Head of caudate nucleus (tissue), 42 donors: ENCODE measurements at regions not wholly inside any gene's neighbourhood (a gene's known extent, or its start where the extent isn't known, plus 50 kb on each side); places are given as distances from the start of the nearest gene placed in this dataset.
"Not testable (repeated sequence)": the region's sequence is repeated elsewhere in the genome, so short reads cannot be mapped to it uniquely, and the experiment has no call there.

Source experiments
- DNase-seq, 42 donors: peaks; one replicate each; pipeline versions ENCODE4 v3.0.0 to v3.0.0-alpha.2; 2020 to 2021; ENCODE audit warnings: mixed read lengths in 7 of 42
- intact Hi-C: fragments of 100-400 bp; cut with DNase I; formaldehyde crosslinking; loops from one replicate; pipeline ENCODE4 v1.15.0; 2022

DNA sequence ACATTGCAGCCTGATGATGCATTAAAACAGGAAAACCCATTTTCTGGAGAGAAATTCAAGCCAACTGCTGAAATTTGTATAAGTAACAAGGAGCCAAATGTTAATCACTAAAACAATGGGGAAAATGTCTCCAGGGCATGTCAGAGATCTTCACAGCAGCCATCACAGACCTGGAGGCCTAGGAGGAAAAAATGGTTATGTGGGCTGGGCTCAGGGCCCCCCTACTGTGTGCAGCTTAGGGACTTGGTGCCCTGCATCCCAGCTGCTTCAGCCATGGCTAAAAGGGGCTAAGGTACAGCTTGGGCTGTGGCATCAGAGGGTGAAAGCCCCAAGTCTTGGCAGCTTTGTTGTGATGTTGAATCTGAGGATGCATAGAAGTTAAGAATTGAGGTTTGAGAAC is 479.8 kb downstream of the BCKDHB start:
- no peak for DNase-seq
- intact Hi-C loops = no loop called here

DNA sequence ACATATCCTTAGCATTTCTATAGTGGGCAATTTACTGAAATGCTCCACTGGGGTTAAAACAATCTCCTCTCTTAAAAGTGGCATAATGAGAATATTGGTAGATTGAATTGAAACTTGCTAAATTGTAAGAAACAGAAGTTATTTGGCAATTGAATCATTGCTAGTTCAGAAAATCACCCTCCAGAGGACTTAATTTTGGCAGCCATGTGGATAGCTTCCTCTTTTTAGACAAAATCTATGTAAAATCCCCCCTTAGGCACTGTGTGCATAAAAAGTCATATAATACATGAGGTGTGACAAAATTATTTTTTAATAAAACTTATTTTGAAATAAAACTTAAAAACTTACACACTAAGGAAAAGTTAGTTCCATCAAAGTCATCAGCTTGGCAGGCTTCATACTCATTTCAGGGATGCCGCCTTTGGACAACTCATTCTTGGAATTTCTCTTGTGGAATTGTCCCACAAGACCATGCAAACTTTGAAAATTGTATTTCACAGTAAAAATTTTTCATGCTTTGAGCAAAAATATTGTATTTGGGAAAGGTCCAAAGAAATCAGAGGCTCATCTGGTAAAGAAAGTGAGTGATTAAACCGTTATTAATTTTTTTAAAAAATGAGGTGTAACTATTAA is 473.0 kb downstream of the BCKDHB start:
- intact Hi-C loops = no loop called here
- no peak for DNase-seq

DNA sequence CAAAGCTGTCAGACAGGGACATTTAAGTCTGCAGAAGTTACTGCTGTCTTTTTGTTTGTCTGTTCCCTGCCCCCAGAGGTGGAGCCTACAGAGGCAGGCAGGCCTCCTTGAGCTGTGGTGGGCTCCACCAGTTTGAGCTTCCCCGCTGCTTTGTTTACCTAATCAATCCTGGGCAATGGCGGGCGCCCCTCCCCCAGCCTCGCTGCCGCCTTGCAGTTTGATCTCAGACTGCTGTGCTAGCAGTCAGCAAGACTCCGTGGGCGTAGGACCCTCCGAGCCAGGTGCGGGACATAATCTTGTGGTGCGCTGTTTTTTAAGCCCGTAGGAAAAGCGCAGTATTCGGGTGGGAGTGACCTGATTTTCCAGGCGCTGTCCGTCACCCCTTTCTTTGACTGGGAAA is 466.8 kb downstream of the BCKDHB start:
- DNase-seq, intact Hi-C loops: not testable (repeated sequence)

DNA sequence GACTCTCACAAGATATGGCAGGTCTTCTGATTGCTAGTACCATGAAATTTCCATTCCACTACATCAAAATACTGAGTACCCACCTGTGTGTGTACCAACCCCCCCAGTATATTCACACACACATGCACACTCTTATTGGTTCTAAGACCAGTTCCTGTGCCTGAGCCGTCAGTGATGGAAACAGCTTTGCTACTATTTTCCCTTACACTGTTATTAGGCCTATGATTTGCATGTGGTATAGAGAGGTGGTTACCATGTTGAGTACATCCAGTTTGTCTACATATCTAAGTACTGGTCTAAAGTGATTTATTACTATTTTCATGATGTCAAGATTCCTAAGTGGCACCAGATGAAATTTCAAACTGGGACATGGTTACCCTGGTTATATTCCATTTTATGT is 459.9 kb downstream of the BCKDHB start:
- DNase-seq = no peak
- intact Hi-C loops = no loop called here

DNA sequence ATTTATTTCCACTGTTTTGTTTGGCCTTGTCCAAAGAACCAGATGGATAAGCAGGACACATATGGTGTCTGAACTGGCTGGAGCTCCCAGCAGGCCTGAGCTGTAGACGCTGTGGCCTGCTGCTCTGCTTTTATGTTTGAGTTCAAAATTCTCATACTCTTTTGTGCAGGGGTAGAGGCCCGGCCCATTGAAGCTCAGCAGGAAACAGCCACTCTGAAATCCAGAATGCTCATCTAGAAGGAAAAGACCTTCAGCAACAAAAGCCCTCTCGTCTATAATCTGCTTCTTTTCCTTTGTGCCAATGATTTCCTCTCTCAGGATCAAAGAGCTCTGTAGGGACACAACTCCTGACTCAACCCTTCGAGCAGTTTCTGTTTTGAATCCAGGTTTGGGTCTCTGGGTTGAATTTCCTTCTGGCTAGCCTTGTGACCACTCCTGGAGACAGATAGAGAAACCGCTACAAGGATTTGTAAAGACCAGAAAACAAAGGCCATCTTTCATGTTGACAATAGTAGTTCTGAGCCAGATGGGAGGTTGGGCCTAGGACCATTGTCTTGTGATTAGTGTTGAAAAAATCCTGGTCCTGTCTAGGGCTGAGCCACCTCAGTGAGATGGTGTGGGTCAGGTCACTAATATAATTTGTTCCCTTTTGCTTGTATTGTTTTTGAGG is 446.7 kb downstream of the BCKDHB start:
- no peak for DNase-seq
- intact Hi-C loops = no loop called here

DNA sequence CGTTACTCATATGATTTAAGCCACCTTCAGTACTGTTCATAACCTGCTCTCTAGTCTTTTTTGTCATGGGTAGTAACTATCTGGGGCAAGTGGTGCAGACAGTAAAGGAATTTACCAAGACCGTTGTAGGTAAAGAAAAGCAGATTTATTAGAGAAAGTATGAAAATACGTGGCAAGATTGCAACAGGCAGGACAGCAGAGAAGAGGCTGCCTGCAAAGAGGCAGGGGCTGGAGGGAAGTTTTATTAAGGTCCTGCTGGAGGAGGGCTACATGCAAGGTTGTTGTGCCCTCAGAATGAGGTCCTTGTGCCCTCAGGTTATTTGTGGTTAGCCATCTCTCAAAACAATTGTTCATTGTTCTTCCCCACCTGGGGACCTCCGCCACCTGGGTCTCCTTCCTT is 444.3 kb downstream of the BCKDHB start:
- intact Hi-C loops = no loop called here
- DNase-seq = no peak

DNA sequence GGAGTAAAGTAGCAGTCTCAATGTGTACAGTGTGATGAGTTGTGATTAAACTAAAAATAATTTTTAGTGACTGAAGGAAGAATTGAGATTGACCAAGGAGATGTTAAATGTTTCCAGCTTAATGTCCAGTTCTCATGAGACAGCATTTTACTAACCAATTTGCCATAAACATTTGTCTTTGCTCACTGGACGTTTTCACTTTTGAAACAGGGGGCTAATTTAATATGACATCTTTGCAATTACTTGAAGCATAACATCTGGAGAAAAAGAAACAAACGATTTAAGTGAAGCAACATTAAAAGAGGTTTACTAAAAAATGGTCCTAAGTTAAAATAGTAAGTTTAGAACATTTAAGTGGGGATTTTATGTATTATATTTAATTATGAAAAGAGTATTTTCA is 443.8 kb downstream of the BCKDHB start:
- intact Hi-C loops = no loop called here
- no peak for DNase-seq

DNA sequence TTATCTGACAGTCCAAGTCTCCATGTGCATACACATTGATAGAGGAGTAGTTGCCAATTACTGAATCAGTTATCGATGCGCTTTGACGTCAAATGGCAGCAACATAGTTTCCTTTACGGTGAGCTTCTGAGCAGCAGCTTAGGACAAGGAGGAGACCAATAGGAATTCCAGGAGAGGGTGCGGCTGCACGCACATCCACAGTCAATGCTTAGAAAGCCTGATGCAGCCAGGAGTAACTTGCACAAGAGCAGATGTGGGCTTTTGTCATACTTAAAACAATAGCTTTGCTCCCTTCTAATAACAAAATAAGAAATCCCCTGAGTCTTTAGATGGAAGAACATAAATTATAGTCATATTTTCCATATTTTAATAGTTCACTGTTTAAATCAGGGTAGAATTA is 442.1 kb downstream of the BCKDHB start:
- intact Hi-C loops = no loop called here
- DNase-seq = no peak

DNA sequence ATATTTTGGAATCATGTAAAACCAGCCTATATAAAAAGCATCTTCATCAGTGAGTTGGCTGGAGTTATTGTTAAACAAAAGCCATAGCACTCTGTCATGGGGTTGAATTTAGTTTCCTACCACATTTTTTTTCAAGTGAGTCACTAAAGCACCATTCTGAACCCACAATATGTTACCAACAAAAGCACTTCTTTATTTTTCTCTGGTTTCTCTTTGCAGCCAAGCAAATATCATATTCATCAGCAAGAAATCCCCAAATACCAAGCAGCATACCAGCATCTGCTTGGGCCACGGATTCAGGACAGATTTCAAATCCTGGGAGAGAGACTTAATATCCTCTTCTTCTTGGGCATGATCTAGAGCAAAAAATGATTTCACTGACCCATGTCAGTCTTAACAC is 441.4 kb downstream of the BCKDHB start:
- intact Hi-C loops = no loop called here
- no peak for DNase-seq

DNA sequence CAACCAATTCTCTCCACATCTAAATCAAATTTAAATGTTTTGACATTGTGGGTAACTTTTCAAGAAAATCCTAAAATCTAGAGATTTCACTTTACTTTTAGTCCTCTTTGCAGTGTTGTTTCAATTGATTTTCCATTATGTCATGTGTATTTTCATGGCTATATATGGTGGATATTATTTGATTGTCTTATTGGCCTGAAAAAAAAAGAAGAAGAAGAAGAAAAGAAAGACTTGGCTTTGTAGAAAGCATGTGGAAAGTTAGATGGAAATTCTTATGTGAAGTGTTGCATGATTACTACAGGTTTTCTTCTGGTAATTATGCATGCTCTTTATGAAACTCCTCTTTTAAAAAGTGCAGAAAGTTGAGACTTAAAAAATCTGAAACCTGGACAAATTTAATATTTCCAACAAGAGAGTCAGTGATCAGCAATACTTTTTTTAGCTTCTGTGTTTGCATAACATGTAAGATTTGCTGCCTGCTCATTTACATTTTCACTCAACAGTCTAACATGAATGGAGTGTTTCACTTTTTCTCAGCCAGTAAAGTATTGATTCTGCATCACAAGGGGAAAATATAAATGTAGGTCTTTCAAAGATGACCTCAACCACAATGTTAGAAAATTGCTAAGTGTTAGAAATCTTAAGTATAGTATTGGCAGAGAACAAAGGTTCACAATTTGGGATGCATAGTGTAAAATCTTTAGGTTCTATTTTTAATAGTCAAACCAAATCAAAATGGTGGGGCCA is 438.7 kb downstream of the BCKDHB start:
- DNase-seq = no peak
- intact Hi-C loops = no loop called here

DNA sequence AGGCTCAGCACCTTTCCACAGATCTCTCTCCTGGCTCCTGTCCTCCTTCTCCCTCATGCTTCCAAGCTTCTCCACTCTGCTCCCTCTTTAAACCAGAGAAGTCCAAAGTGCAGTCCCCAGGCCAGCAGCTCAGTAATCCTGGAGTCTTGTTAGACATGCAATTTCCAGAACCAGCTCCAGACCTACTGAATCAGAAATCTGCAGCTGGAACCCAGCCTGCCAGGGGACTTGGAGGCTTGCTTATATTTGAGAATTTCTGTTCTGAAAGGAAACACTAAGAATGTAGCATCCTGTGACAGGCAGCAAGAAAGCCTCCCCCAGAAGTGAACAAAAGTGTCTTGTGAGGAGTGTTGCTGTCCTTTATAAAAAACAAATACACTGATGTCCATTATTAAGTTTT is 438.1 kb downstream of the BCKDHB start:
- no peak for DNase-seq
- intact Hi-C loops = no loop called here

DNA sequence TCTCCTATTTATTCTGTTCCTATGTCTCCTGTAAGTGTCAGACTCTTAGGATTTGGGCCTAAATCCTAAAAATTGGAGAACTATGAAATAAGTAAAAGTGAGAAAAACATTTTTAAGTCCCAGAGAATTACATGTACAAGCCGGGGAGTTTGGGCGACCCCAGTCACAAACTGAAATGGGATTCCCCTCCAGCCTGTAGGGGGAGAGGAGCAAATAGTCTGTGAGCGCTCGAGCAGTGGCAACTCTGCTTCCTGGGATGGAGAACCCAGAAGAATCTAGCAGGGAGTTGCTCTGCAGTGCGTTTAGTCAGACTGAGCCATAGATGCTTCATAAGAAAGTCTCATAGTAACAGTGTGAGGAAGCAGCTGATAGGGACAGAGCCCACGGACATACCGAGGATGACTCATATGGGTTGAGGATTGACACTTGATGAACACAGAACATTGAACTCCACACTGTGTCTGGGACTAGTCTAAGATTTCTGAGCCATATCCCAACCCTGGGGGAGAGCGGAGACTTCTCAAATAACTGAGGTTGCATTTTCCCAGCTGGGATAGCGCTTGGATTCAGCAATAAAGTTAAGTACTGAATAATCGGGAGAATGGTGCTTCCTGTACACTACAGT is 437.2 kb downstream of the BCKDHB start:
- DNase-seq = peak in 6 of 42 donors; percentile 7 to 46 (median 10)
- intact Hi-C loops = no loop called here

DNA sequence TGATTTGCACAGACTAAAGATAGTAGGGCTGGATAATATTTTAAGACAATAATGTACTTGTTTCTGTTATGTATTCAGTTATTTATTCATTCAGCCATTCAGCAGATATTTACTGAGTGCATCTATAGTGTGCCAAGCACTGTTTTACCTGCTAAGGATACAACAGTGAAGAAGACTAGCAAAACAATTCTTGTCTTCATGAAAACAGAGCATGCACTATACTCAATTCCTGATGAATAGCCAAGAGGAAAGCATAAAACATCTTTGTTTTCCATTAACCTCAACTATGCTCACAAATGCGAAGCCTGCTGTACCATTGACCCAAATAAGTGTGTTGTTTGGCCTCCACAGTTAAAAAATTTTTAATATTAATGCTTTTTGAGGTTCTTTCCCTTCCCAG is 436.7 kb downstream of the BCKDHB start:
- DNase-seq = no peak
- intact Hi-C loops = no loop called here

DNA sequence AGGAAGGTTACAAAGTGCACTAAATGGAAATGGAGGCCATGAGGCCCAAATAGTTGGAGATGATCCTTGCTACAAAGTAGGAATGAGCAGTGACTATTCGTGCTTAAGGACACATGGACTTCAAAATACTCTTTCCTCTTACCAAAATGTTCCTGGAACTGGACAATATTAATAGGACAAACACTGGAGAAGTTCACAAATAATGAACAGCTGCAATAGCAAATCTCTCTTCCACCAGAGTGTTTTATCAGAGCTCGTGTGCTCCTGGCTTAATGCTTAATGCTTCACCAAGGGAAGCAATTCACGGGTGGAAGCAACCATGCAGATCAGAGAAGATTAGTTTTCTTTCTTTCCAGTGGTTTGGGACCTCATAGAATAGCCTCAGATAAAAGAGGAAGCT is 435.4 kb downstream of the BCKDHB start:
- intact Hi-C loops = no loop called here
- DNase-seq = no peak

DNA sequence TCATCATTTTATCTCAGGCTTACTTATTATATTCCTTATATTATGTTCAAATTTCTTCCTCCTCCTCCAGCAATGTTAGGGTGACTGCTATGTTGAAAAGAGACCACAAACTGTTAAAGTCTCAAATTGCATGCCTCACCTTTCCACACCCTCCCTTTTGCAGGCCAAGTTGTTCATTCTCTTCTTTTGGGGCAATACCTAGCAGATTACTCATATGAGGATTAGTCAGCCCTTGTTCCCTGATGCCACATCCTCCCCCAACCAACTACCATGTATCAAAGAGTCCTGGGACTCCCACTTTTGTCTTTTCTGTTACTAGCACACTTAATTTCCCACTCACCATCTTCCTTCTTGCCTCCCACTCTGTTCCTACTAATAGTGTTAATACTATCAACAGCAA is 434.7 kb downstream of the BCKDHB start:
- intact Hi-C loops = no loop called here
- DNase-seq = peak in 27 of 42 donors; percentile 6 to 79 (median 35)

DNA sequence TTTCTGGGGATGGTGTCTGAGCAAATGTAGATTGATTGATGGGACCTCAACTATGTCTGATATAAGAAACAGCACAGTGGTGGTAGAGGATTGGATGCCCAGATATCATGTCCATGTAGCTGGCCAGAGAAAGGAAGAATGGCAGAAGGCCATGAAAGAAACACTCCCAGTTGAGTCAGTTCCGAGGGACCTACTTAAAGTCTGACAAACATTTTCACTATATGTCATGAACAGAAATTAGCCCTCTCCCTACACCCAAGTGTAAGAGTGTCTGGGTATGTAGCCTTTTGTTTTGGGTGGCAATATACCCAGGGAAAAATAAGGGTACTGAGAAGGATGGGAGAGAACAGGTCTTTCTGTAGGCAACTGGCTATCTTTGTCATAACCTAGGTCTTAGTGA is 434.2 kb downstream of the BCKDHB start:
- DNase-seq = no peak
- intact Hi-C loops = no loop called here

DNA sequence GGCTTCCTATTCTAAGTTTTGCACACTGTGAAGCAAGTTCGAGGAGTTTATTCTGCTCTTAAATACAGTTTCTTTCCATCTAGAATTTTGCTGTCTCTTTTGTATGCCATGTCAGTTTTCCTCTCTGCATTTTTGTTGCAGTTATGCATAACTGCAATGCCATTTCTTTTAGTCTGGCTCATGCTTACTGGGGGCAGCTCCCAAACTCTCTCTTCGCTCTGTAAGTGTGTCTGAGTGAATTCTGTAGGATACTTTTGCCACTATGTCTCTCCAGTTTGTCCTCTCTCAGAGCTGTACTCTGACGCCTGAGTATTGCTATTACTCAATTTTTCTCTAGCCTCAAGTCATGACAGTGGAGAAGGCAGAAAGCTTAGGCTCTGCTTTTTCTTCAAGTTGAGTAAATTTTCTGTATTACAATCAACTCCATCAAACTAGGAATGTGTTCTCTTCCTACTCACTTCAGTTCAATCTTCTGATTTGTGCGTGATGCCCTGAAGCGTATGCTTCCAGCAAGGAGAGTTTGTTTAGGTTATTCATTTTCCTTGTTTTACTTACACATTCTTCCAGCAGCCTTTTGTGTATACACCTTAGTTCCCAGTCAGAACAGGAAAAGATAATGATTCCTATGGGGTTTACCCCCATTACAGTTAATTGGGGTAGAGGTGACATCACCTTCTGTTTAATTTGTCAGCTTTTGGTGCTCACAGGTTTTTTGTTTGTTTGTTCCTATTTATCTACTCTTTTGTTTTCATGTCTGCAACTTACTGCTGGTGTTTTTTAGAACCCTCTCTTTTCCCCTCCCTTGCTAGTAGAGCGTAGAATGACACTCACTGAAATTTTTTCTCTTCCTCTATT is 430.9 kb downstream of the BCKDHB start:
- no peak for DNase-seq
- intact Hi-C loops = no loop called here

DNA sequence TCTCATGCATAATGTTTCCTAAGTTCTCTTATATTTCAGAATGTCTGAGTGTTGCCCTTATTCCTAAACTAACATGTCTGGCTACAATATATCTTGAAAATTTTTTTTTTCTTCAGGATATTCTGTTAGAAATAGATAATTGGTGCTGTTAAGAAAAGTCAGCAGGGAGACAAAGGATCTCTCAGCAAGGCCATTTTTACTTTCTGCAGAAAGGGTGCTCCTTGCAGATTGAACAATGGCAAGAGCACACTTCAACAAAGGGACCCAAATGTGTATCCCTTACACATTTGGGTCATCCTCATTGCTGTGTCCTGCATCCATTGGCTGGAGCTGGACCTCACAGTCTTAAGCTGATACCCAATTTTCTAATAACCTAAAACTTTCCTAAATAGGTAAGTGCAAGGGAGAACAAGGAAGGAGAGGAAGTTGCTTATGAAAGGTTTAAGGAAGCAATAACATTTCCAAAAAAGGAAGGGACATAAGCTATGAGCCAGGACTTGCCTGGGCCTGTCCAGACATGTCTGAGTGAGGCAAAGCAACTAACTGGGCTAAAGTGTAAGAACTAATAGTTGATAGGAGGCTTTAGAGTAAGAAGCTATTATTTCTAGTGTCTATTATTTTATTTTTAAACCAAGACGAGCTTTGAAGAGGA is 429.6 kb downstream of the BCKDHB start:
- intact Hi-C loops = no loop called here
- DNase-seq = no peak
